Suprapubic skin (tissue), 3 donors: ENCODE measurements at regions not wholly inside any gene's neighbourhood (a gene's known extent, or its start where the extent isn't known, plus 50 kb on each side); places are given as distances from the start of the nearest gene placed in this dataset.

ENCODE experiments used
- CTCF ChIP-seq, 2 donors: fragments of 200-600 bp in 1 of 2; fragments of 450-650 bp in 1 of 2; sonication (generic) in 1 of 2; IDR thresholded peaks; one replicate each; pipeline ENCODE4 v1.5.1; 2016 to 2019; ENCODE audit warnings: antibody characterized with exemption in 2 of 2, mild to moderate bottlenecking in 1 of 2, moderate library complexity in 1 of 2
- POLR2A ChIP-seq, 2 donors: fragments of 450-650 bp; IDR thresholded peaks; one replicate each; pipeline ENCODE4 v1.6.1; 2017; ENCODE audit warnings: antibody characterized with exemption in 2 of 2, mild to moderate bottlenecking in 2 of 2, moderate library complexity in 2 of 2

- no peak for TF ChIP-seq CTCF (IDR thresholded peaks at IDR 0.05)
- no peak for TF ChIP-seq POLR2A (IDR thresholded peaks at IDR 0.05)
Measured at GRCh38 chr14:45619831-45620230, 366.8 kb upstream of the MIS18BP1 start.
